ENCODE measurements at regions not wholly inside any gene's neighbourhood (a gene's known extent, or its start where the extent isn't known, plus 50 kb on each side); places are given as distances from the start of the nearest gene placed in this dataset.

- H3K9me1 ChIP-seq (ENCODE audit: control insufficient read depth, extremely low read depth, insufficient read depth, low read length): no peaks in the 10 kb centered on the region
- H3K9ac ChIP-seq (ENCODE audit: control insufficient read depth, extremely low read depth, insufficient read depth, low read length): no peak overlapping the region
- FAIRE-seq (no peak), DNase-seq (ENCODE audit: low read depth, low spot score) (no peak)
- H3K4me3 ChIP-seq (ENCODE audit: control insufficient read depth in 2 of 3, extremely low read depth in 1 of 3, insufficient read depth in 2 of 3, low read depth in 1 of 3, low read length in 3 of 3): no peak overlapping the region
- H3K79me2 ChIP-seq (ENCODE audit: control insufficient read depth, insufficient read depth, low read length): no peaks in the 10 kb centered on the region
- dilution Hi-C loops (cut with MboI; ENCODE audit: extremely low pct_ligation_motif_present, low sequenced_read_pairs): no loop called here
- no peak overlapping the region for H2AFZ ChIP-seq (ENCODE audit: control insufficient read depth, low read length)
- no peaks in the 10 kb centered on the region for H3K27me3 ChIP-seq (ENCODE audit: control insufficient read depth, extremely low read depth, insufficient read depth, low read length)
- no peak overlapping the region for H3K4me2 ChIP-seq (ENCODE audit: control insufficient read depth, extremely low read depth, insufficient read depth, low read depth, low read length)
- H3K9me3 ChIP-seq (ENCODE audit: control insufficient read depth, low read depth, low read length): peaks cover 2% of the 10 kb centered on the region
- TF ChIP-seq CTCF (optimal IDR thresholded peaks at IDR 0.05 in 1 of 3, IDR thresholded peaks at IDR 0.05 in 1 of 3, conservative IDR thresholded peaks at IDR 0.05 in 1 of 3; ENCODE audit: extremely low read depth in 1 of 3, insufficient read depth in 2 of 3, low read length in 3 of 3) (no peak), EZH2 (IDR thresholded peaks at IDR 0.05; ENCODE audit: low read length) (no peak)
- H3K36me3 ChIP-seq (ENCODE audit: control insufficient read depth in 2 of 2, extremely low read depth in 1 of 2, insufficient read depth in 2 of 2, low read length in 2 of 2): no peaks in the 10 kb centered on the region
- no peaks in the 10 kb centered on the region for H3K4me1 ChIP-seq (ENCODE audit: control insufficient read depth, extremely low read depth, insufficient read depth, low read length)
- H4K20me1 ChIP-seq (ENCODE audit: control insufficient read depth, extremely low read depth, insufficient read depth, low read length): no peaks in the 10 kb centered on the region
- no peak overlapping the region for H3K27ac ChIP-seq (ENCODE audit: control insufficient read depth, insufficient read depth, low read length)
Observed at GRCh38 chr18:72456802-72457201, 87.3 kb downstream of the CBLN2 start.

- Histone ChIP-seq H4K20me1 (ENCODE audit: control insufficient read depth, extremely low read depth, insufficient read depth, low read length) (no peaks in the 10 kb centered on the region), H3K9ac (ENCODE audit: control insufficient read depth, extremely low read depth, insufficient read depth, low read length) (no peak overlapping the region), H3K27me3 (ENCODE audit: control insufficient read depth, extremely low read depth, insufficient read depth, low read length) (no peaks in the 10 kb centered on the region), H3K4me3 (ENCODE audit: control insufficient read depth in 2 of 3, extremely low read depth in 1 of 3, insufficient read depth in 2 of 3, low read depth in 1 of 3, low read length in 3 of 3) (no peak overlapping the region), H3K4me2 (ENCODE audit: control insufficient read depth, extremely low read depth, insufficient read depth, low read depth, low read length) (no peak overlapping the region), H3K9me3 (ENCODE audit: control insufficient read depth, low read depth, low read length) (peaks cover 2% of the 10 kb centered on the region), H3K9me1 (ENCODE audit: control insufficient read depth, extremely low read depth, insufficient read depth, low read length) (no peaks in the 10 kb centered on the region), H3K36me3 (ENCODE audit: control insufficient read depth in 2 of 2, extremely low read depth in 1 of 2, insufficient read depth in 2 of 2, low read length in 2 of 2) (no peaks in the 10 kb centered on the region), H3K79me2 (ENCODE audit: control insufficient read depth, insufficient read depth, low read length) (no peaks in the 10 kb centered on the region), H3K27ac (ENCODE audit: control insufficient read depth, insufficient read depth, low read length) (no peak overlapping the region), H3K4me1 (ENCODE audit: control insufficient read depth, extremely low read depth, insufficient read depth, low read length) (no peaks in the 10 kb centered on the region), H2AFZ (ENCODE audit: control insufficient read depth, low read length) (no peak overlapping the region)
- FAIRE-seq (no peak), DNase-seq (ENCODE audit: low read depth, low spot score) (no peak)
- TF ChIP-seq CTCF (optimal IDR thresholded peaks at IDR 0.05 in 1 of 3, IDR thresholded peaks at IDR 0.05 in 1 of 3, conservative IDR thresholded peaks at IDR 0.05 in 1 of 3; ENCODE audit: extremely low read depth in 1 of 3, insufficient read depth in 2 of 3, low read length in 3 of 3): no peak
- no peak for TF ChIP-seq EZH2 (IDR thresholded peaks at IDR 0.05; ENCODE audit: low read length)
- dilution Hi-C loops (cut with MboI; ENCODE audit: extremely low pct_ligation_motif_present, low sequenced_read_pairs): no loop called here
Observed at GRCh38 chr18:72452328-72452727, 91.8 kb downstream of the CBLN2 start.
